ENCODE measurements at regions not wholly inside any gene's neighbourhood (a gene's known extent, or its start where the extent isn't known, plus 50 kb on each side); places are given as distances from the start of the nearest gene placed in this dataset.
"Not testable (repeated sequence)": the region's sequence is repeated elsewhere in the genome, so short reads cannot be mapped to it uniquely, and the experiment has no call there.

DNA sequence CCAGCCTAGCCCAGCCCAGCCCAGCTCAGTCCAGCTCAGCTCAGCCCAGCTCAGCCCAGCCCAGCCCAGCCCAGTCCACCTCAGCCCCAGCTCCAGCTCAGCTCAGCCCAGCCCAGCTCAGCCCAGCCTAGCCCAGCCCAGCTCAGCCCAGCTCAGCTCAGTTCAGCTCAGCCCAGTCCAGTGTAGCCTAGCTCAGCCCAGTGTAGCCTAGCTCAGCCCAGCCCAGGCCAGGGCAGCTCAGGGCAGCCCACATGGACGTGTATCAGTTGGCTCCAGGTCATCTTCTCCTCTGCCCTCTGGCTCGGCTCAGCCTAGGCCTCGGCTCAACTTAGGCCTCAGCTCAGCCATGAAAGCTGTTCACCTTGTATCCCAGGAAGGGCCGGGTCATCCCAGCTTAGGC lies 64.7 kb downstream of the TMEM121 start:
- no peak overlapping the region for H3K4me3 ChIP-seq (ENCODE audit: low read depth in 1 of 2, low read length in 2 of 2)
- H3K9me3 ChIP-seq (ENCODE audit: control insufficient read depth in 1 of 2, low read length in 2 of 2): peaks cover 0 to 2% of the 10 kb centered on the region in 2 donors
- H3K4me1 ChIP-seq (ENCODE audit: control insufficient read depth in 1 of 2, insufficient read depth in 2 of 2, low read length in 2 of 2): no peaks in the 10 kb centered on the region
- H3K36me3 ChIP-seq (ENCODE audit: control insufficient read depth in 1 of 2, insufficient read depth in 2 of 2, low read length in 2 of 2): no peaks in the 10 kb centered on the region
- no peak overlapping the region for H3K27ac ChIP-seq (ENCODE audit: low read length)
- H3K27me3 ChIP-seq (ENCODE audit: low read depth, low read length): no peaks in the 10 kb centered on the region

DNA sequence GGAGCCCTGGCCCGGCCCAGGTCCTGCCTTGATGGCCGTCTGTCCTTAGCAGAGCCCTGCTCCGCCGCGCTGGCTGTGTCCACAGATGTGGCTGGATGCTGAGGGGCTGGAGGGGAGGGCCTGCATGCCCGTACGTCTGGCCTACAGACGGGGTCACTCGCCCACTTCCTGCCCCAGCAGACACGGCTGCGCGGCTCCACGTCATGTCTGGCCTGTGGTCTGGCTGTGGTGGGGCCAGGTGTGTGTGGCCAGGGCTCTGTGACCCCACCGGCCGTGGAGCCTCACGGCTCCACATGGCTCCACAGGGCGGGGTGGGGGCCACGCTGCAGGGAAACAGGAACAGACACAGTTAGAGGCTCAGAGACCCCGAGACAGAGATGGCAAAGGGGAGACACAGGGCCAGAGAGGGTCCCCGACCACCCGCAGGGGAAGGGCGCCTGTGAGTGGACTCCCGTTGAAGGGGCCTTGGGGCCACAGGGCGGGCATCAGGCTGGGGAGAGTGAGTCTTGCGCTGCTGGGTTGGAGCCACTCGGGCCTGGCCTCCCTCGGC lies 65.5 kb downstream of the TMEM121 start:
- H3K4me1 ChIP-seq (ENCODE audit: control insufficient read depth in 1 of 2, insufficient read depth in 2 of 2, low read length in 2 of 2); H3K36me3 ChIP-seq (ENCODE audit: control insufficient read depth in 1 of 2, insufficient read depth in 2 of 2, low read length in 2 of 2); H3K27ac ChIP-seq (ENCODE audit: low read length); H3K27me3 ChIP-seq (ENCODE audit: low read depth, low read length); H3K9me3 ChIP-seq (ENCODE audit: control insufficient read depth in 1 of 2, low read length in 2 of 2); H3K4me3 ChIP-seq (ENCODE audit: low read depth in 1 of 2, low read length in 2 of 2): not testable (repeated sequence)

DNA sequence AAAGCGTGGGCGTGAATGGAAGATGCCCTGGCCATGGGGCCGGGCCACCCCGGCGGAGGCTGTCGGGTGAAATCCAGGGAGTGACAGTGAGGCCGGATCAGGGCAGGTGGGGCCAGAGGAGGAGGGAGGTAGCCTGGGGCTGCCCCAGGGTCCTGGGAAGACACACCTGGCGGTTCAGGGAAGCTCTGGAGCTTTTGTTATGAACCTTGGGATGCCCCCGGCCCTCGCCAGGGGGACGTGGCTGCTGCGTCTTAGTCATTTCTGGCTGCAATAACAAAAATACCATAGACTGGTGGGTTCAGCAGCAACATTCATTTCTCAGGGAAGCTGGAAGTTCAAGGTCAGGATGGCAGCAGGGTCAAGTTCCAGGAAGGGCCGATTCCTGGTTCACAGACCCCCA lies 66.3 kb downstream of the TMEM121 start:
- not testable (repeated sequence) for H3K4me1 ChIP-seq (ENCODE audit: control insufficient read depth in 1 of 2, insufficient read depth in 2 of 2, low read length in 2 of 2); H3K4me3 ChIP-seq (ENCODE audit: low read depth in 1 of 2, low read length in 2 of 2); H3K36me3 ChIP-seq (ENCODE audit: control insufficient read depth in 1 of 2, insufficient read depth in 2 of 2, low read length in 2 of 2); H3K27ac ChIP-seq (ENCODE audit: low read length); H3K9me3 ChIP-seq (ENCODE audit: control insufficient read depth in 1 of 2, low read length in 2 of 2); H3K27me3 ChIP-seq (ENCODE audit: low read depth, low read length)

DNA sequence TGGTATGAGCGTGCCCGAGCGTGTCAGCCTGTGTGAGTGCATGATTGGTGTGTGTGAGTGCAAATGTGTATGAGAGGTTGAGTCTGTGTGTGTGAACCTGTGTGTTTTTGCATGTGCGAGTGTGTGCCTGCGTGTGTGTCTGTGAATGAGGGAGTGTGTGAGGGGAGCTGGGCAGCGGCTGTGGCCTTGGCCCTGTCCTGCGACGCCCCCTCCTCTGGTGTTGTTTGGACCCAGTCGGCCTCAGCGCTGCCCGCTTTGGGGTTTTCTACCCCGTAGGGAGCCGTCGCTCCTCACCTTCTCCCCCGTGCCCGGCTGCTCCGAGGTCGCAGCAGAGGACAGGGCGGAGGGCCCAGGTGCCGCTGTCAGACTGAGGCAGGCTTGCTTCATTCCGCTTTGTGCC lies 69.0 kb downstream of the TMEM121 start:
- H3K27ac ChIP-seq (ENCODE audit: low read length); H3K27me3 ChIP-seq (ENCODE audit: low read depth, low read length): not testable (repeated sequence)

DNA sequence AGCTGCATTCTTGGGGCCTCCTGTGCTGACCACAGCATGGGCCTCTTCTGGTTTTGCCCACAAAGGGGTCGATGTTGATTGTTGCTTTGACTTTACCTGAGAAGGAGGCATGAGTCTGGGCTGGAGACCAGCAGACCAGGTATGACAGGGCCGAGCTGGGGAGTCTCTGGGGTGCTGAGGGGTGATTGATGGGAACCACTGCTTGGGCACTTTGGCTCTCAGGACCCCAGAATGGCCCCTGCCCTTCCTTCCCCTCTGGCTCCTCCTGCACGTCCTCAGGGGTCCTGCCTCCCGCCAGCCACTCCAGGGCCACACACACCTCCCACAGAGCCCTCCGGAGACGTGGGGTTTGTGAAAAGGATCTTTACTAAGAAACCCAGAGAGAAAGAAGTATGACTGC lies 70.0 kb downstream of the TMEM121 start:
- not testable (repeated sequence) for H3K4me1 ChIP-seq (ENCODE audit: control insufficient read depth in 1 of 2, insufficient read depth in 2 of 2, low read length in 2 of 2); H3K4me3 ChIP-seq (ENCODE audit: low read depth in 1 of 2, low read length in 2 of 2); H3K9me3 ChIP-seq (ENCODE audit: control insufficient read depth in 1 of 2, low read length in 2 of 2); H3K27ac ChIP-seq (ENCODE audit: low read length); H3K36me3 ChIP-seq (ENCODE audit: control insufficient read depth in 1 of 2, insufficient read depth in 2 of 2, low read length in 2 of 2); H3K27me3 ChIP-seq (ENCODE audit: low read depth, low read length)

More for the DNA sequence above, 69.0 kb downstream of the TMEM121 start:
- not testable (repeated sequence) for H3K4me1 ChIP-seq (ENCODE audit: control insufficient read depth in 1 of 2, insufficient read depth in 2 of 2, low read length in 2 of 2); H3K4me3 ChIP-seq (ENCODE audit: low read depth in 1 of 2, low read length in 2 of 2); H3K9me3 ChIP-seq (ENCODE audit: control insufficient read depth in 1 of 2, low read length in 2 of 2); H3K36me3 ChIP-seq (ENCODE audit: control insufficient read depth in 1 of 2, insufficient read depth in 2 of 2, low read length in 2 of 2)

DNA sequence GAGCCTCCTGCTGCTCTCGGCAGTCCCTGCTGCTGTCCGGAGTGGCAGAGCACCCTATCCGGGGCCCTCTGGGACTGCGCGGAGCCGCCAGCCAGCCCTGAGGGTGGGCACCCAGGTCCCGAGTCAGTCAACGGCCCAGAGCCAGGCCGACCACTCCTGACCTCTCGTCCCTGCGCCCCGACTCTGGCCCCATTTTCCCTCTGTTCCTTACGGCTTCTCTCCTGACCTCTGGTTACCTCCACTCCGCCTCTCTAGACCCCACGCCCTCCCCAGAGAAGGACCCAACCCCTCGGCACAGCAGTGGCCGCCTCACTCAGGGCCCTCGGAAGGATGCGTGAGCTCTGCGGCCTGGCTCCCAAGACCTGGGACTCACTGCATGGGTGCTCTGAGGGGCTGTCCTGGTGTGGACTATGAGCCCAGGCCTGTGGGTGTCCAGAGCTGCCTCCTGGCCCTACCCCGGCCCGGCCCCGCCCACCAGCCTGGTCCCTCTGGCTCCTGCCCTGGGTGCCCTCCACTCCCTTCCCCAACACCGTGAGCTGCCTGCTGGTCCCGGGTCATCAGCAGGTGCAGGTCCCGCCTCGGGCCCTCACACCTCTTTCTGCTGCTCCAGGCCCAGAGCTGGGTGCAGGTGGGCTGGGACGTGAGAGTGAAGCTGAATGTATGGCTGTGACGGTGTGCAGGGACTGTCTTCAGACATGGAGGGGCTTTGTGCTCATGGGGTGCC lies 71.8 kb downstream of the TMEM121 start:
- H3K4me1 ChIP-seq (ENCODE audit: control insufficient read depth in 1 of 2, insufficient read depth in 2 of 2, low read length in 2 of 2); H3K9me3 ChIP-seq (ENCODE audit: control insufficient read depth in 1 of 2, low read length in 2 of 2); H3K27ac ChIP-seq (ENCODE audit: low read length); H3K36me3 ChIP-seq (ENCODE audit: control insufficient read depth in 1 of 2, insufficient read depth in 2 of 2, low read length in 2 of 2); H3K27me3 ChIP-seq (ENCODE audit: low read depth, low read length); H3K4me3 ChIP-seq (ENCODE audit: low read depth in 1 of 2, low read length in 2 of 2): not testable (repeated sequence)

DNA sequence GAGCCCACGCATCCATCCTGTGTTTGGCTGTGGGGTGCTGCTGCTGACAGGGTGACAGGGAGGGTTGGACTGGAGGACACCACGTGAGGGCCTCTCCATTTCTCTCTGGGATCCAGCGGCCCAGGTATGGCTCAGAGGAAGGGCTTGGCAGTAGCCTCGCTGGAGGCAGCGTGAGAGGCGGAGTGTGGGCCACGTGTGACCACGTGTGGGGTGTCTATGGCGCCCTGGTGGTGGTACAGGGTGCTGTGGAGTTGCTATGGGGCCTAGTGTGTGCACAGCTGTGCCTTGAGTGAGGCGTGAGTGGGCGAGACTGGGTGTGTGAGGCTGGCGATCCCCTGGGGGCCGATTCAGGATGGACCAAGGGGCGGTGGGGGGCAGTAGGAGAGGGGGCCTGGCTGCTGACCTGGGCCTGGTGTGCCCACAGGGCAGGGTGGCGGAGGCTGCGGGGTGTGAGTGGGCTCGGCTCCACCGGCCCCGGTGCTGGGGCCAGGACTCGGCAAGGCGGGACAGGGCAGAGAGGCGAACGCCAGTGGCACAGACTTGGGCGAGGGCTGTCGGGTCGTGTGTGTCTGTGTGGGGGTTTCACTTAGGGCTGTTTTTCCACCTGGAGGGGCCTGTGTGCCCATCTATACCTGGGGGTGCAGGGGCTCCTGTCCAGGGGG lies 72.7 kb downstream of the TMEM121 start:
- not testable (repeated sequence) for H3K4me3 ChIP-seq (ENCODE audit: low read depth in 1 of 2, low read length in 2 of 2); H3K9me3 ChIP-seq (ENCODE audit: control insufficient read depth in 1 of 2, low read length in 2 of 2); H3K4me1 ChIP-seq (ENCODE audit: control insufficient read depth in 1 of 2, insufficient read depth in 2 of 2, low read length in 2 of 2); H3K27ac ChIP-seq (ENCODE audit: low read length); H3K36me3 ChIP-seq (ENCODE audit: control insufficient read depth in 1 of 2, insufficient read depth in 2 of 2, low read length in 2 of 2); H3K27me3 ChIP-seq (ENCODE audit: low read depth, low read length)

DNA sequence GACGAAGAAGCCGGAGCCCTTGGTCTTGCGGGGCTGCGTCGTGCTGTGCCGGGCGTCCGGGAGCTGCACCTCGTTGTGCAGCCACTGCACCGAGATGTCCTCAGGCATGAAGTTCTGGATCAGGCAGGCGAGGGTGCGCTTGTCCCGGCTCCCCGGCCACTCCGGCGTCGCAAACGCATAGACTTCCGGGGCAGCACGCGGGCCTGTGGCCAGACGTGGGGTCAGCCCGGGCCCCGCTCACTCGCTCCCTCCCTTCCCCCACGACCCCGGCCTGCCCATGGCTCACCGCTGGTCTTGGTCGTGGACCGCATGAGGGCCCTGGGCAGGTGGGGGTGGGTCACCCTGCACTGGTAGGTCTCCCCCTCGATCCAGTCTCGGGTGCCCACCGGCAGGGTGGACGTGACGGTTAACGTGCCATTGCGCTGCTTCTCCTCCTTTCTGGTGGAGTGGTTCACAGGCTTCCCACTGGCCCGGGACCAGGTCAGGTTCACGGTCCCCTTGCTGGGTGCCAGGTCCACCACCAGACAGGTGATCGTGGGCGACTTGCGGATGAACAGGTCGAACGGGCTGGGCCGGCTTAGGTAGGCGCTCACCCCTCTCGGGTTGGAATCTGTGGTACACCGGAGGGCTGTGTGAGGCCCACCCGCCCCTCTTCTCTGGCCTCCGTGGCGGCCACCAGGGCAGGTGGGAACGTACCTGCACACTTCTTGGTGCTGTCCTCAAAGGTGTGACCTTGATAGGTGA lies 74.0 kb downstream of the TMEM121 start:
- H3K9me3 ChIP-seq (ENCODE audit: control insufficient read depth in 1 of 2, low read length in 2 of 2); H3K27ac ChIP-seq (ENCODE audit: low read length); H3K27me3 ChIP-seq (ENCODE audit: low read depth, low read length); H3K4me3 ChIP-seq (ENCODE audit: low read depth in 1 of 2, low read length in 2 of 2); H3K36me3 ChIP-seq (ENCODE audit: control insufficient read depth in 1 of 2, insufficient read depth in 2 of 2, low read length in 2 of 2); H3K4me1 ChIP-seq (ENCODE audit: control insufficient read depth in 1 of 2, insufficient read depth in 2 of 2, low read length in 2 of 2): not testable (repeated sequence)

DNA sequence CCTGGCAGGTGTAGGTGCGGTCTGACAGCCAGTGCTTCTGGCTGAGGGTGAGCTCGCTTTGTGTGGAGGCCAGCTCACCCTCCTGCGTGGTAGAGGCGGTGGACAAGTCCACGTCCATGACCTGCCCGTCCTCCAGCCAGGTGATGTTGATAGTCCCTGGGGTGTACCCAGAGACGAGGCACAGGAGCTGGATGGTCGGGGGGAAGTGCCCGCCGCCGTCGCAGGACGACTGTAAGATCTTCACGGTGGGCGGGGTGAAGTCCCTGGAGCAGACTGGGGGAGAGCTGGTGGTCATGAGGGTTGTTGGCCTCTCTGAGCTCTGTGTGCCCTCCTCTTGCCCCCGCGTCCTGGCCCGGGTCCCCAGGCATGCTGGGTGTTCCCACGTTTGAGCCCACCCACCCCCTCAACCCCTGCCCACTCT lies 74.6 kb downstream of the TMEM121 start:
- H3K9me3 ChIP-seq (ENCODE audit: control insufficient read depth in 1 of 2, low read length in 2 of 2): no peaks in the 10 kb centered on the region
- H3K27me3 ChIP-seq (ENCODE audit: low read depth, low read length): no peaks in the 10 kb centered on the region
- H3K4me3 ChIP-seq (ENCODE audit: low read depth in 1 of 2, low read length in 2 of 2): no peak overlapping the region
- H3K36me3 ChIP-seq (ENCODE audit: control insufficient read depth in 1 of 2, insufficient read depth in 2 of 2, low read length in 2 of 2): no peaks in the 10 kb centered on the region
- no peaks in the 10 kb centered on the region for H3K4me1 ChIP-seq (ENCODE audit: control insufficient read depth in 1 of 2, insufficient read depth in 2 of 2, low read length in 2 of 2)
- no peak overlapping the region for H3K27ac ChIP-seq (ENCODE audit: low read length)

DNA sequence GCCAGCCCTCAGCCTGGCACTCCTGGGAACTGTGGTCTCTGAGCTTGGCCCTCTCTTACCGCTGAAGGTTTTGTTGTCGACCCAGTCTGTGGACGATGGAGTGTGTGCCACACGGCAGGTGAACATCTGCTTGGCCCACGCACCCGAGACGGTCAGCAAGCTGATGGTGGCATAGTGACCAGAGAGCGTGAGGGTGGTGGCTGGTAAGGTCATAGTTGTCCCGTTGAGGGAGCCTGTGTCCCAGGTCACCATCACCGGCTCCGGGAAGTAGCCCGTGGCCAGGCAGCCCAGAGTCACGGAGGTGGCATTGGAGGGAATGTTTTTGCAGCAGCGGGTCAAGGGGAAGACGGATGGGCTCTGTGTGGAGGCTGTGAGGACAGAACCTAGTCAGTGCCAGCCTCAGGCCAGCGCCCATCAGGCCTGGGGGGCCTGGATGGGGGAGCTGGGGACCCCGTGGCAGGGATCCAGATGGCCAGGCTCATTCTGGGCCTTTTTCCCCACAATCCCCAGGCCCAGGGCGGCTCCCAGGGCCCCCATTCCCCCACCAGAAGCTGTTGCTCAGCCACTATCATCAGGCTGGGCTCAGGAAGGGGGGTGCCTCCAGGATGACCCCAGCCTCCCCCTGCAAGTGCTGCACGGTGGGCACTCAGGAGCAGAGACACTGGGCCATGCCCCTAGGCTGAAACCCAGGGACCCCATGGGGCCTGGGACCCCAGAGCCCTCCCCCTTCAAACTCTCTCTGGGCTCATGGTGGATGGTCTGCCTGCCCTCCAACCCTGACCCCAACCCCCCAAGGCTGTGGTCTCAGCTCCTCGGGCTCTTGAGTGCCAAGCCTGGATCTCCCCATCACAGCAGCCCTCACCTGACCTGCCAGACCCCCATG lies 75.2 kb downstream of the TMEM121 start:
- H3K36me3 ChIP-seq (ENCODE audit: control insufficient read depth in 1 of 2, insufficient read depth in 2 of 2, low read length in 2 of 2): no peaks in the 10 kb centered on the region
- no peaks in the 10 kb centered on the region for H3K4me1 ChIP-seq (ENCODE audit: control insufficient read depth in 1 of 2, insufficient read depth in 2 of 2, low read length in 2 of 2)
- no peaks in the 10 kb centered on the region for H3K27me3 ChIP-seq (ENCODE audit: low read depth, low read length)
- no peak overlapping the region for H3K27ac ChIP-seq (ENCODE audit: low read length)
- no peaks in the 10 kb centered on the region for H3K9me3 ChIP-seq (ENCODE audit: control insufficient read depth in 1 of 2, low read length in 2 of 2)
- no peak overlapping the region for H3K4me3 ChIP-seq (ENCODE audit: low read depth in 1 of 2, low read length in 2 of 2)

DNA sequence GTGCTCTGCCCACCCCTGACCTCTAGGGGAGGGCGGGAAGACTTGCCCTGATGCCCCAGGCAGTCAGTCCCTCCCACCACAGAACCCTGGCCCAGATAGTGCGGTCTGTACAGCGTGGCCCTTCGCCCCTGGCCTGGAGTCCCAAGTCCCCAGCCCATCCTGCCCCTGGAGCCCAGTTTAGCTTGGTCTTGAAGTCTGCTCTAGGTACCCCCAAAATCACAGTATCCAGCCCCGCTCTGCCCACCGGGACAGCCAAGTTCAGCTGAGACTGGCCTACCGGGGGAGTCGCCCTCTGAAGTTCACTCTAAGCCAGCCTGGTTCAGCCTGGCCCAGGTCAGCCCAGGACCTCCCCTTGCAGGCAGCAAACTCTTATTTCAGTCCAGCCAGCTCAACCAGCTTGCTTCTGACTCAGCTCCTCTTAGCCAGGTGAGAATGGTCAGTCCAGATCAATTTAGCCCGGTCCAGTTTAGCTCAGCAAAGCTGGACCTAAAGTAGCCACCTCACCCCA lies 75.9 kb downstream of the TMEM121 start:
- H3K27me3 ChIP-seq (ENCODE audit: low read depth, low read length): no peaks in the 10 kb centered on the region

More for the DNA sequence above, 75.9 kb downstream of the TMEM121 start:
- Histone ChIP-seq H3K27ac (ENCODE audit: low read length) (no peak overlapping the region), H3K9me3 (ENCODE audit: control insufficient read depth in 1 of 2, low read length in 2 of 2) (no peaks in the 10 kb centered on the region), H3K4me1 (ENCODE audit: control insufficient read depth in 1 of 2, insufficient read depth in 2 of 2, low read length in 2 of 2) (no peaks in the 10 kb centered on the region), H3K4me3 (ENCODE audit: low read depth in 1 of 2, low read length in 2 of 2) (no peak overlapping the region), H3K36me3 (ENCODE audit: control insufficient read depth in 1 of 2, insufficient read depth in 2 of 2, low read length in 2 of 2) (no peaks in the 10 kb centered on the region)

Measured in muscle layer of duodenum (tissue), 2 donors.